CD4-positive, alpha-beta T cell (primary cell): ENCODE measurements at regions not wholly inside any gene's neighbourhood (a gene's known extent, or its start where the extent isn't known, plus 50 kb on each side); places are given as distances from the start of the nearest gene placed in this dataset.

ENCODE experiments used
- ATAC-seq: fragments of 200-7000 bp; cut with Tn5 transposase; one replicate; pipeline ENCODE4 v1.10.0; 2022; ENCODE audit warnings: mild to moderate bottlenecking; ENCODE audit not compliant: poor library complexity
- CTCF ChIA-PET: fragments of 350-600 bp; sonication (Branson Sonifier 250); formaldehyde crosslinking; loops from one replicate; lab custom pipeline; 2021; ENCODE audit warnings: antibody characterized with exemption, inconsistent platforms; lab: Charles Lee
- POLR2A ChIA-PET: fragments of 350-600 bp; sonication (Branson Sonifier 250); formaldehyde crosslinking; loops from one replicate; lab custom pipeline; 2021; ENCODE audit warnings: antibody characterized with exemption, inconsistent platforms; lab: Charles Lee
- DNase-seq, 14 experiments: peaks; one replicate each; pipeline ENCODE4 v3.0.0-alpha.2; 2013 to 2020; ENCODE audit warnings: mixed read lengths in 2 of 14
- H3K27ac ChIP-seq, 2 donors: one replicate each; pipeline versions ENCODE4 v1.5.1 to v1.7.0; 2013; ENCODE audit warnings: low read length in 2 of 2, low read depth in 1 of 2, mild to moderate bottlenecking in 1 of 2
- H3K27me3 ChIP-seq, 2 experiments: 1 replicate in 1 of 2; 2 replicates in 1 of 2; pipeline versions ENCODE4 v1.6.1 to v1.7.0; 2013; ENCODE audit warnings: low read length in 2 of 2, control low read depth in 1 of 2, mild to moderate bottlenecking in 1 of 2, moderate library complexity in 1 of 2; ENCODE audit not compliant: insufficient read depth in 2 of 2, control insufficient read depth in 1 of 2
- H3K36me3 ChIP-seq: one replicate; pipeline ENCODE4 v1.6.1; 2013; ENCODE audit warnings: low read length, control low read depth; ENCODE audit not compliant: insufficient read depth
- H3K4me1 ChIP-seq: one replicate; pipeline ENCODE4 v1.6.1; 2013; ENCODE audit warnings: low read length, control low read depth; ENCODE audit not compliant: insufficient read depth
- H3K4me3 ChIP-seq: one replicate; pipeline ENCODE4 v1.5.1; 2013; ENCODE audit warnings: mild to moderate bottlenecking, low read length, moderate library complexity
- H3K9me3 ChIP-seq, 2 experiments: 1 replicate in 1 of 2; 2 replicates in 1 of 2; pipeline versions ENCODE4 v1.6.1 to v1.7.0; 2013; ENCODE audit warnings: low read length in 2 of 2, mild to moderate bottlenecking in 2 of 2, control low read depth in 1 of 2, moderate library complexity in 1 of 2; ENCODE audit not compliant: control insufficient read depth in 1 of 2, insufficient read depth in 1 of 2
- H3K27ac Mint-ChIP-seq: one replicate; pipeline ENCODE4 v1.8.0; 2020; ENCODE audit warnings: mixed read lengths
- H3K27me3 Mint-ChIP-seq: one replicate; pipeline ENCODE4 v1.8.0; 2021; ENCODE audit warnings: mixed read lengths
- H3K36me3 Mint-ChIP-seq: one replicate; pipeline ENCODE4 v1.8.0; 2021; ENCODE audit warnings: low read depth, mixed read lengths
- H3K4me1 Mint-ChIP-seq: one replicate; pipeline ENCODE4 v1.8.0; 2021; ENCODE audit warnings: low read depth, mixed read lengths
- H3K4me3 Mint-ChIP-seq: one replicate; pipeline ENCODE4 v1.8.0; 2020; ENCODE audit warnings: mild to moderate bottlenecking, mixed read lengths
- H3K9me3 Mint-ChIP-seq: one replicate; pipeline ENCODE4 v1.8.0; 2020; ENCODE audit warnings: mixed read lengths
- CTCF ChIP-seq: fragments of 200-600 bp; IDR thresholded peaks from one replicate; pipeline ENCODE4 v1.8.0; 2022; ENCODE audit warnings: antibody characterized with exemption, mild to moderate bottlenecking
- intact Hi-C, 2 experiments: fragments of 100-400 bp; cut with DNase I in 1 of 2; cut with micrococcal nuclease in 1 of 2; formaldehyde crosslinking; loops; one replicate each; pipeline versions ENCODE4 v1.15.1 to v1.9.0; 2023 to 2025; cut with DNase I, micrococcal nuclease

- Mint-ChIP-seq H3K27me3 (no peaks in the 10 kb centered on the region), H3K36me3 (no peaks in the 10 kb centered on the region), H3K9me3 (no peaks in the 10 kb centered on the region), H3K4me1 (peaks cover 46% of the 10 kb centered on the region), H3K27ac (no peak overlapping the region), H3K4me3 (no peak overlapping the region)
- POLR2A ChIA-PET: interaction anchor here (1.2 kb wide), 1 partner anchor 29 kb away, joined by 4 read pairs; no protein-coding TSS in a partner anchor
- H3K36me3 ChIP-seq: no peaks in the 10 kb centered on the region
- H3K9me3 ChIP-seq: no peaks in the 10 kb centered on the region
- ATAC-seq: no peak
- H3K4me1 ChIP-seq: peaks cover 16% of the 10 kb centered on the region
- no peak overlapping the region for H3K4me3 ChIP-seq
- H3K27me3 ChIP-seq: no peaks in the 10 kb centered on the region
- no peak overlapping the region for H3K27ac ChIP-seq
- CTCF ChIA-PET: no interaction called here
- no peak for TF ChIP-seq CTCF
- DNase-seq: no peak
- intact Hi-C loops: loop anchor here in 1 of 2 experiments (5.0 kb wide), 1 partner anchor 44 kb away; no protein-coding TSS in a partner anchor
These were observed 215.2 kb downstream of the AUH start for GRCh38 chr9:91146391-91147019.

GRCh38 chr9:91147079-91147708 is 214.5 kb downstream of the AUH start:
- no peak for TF ChIP-seq CTCF
- H3K36me3 Mint-ChIP-seq: no peaks in the 10 kb centered on the region
- H3K4me3 Mint-ChIP-seq: no peak overlapping the region
- no peaks in the 10 kb centered on the region for H3K9me3 ChIP-seq
- peaks cover 52% of the 10 kb centered on the region for H3K4me1 Mint-ChIP-seq
- H3K36me3 ChIP-seq: no peaks in the 10 kb centered on the region
- H3K27ac ChIP-seq: no peak overlapping the region
- no peak overlapping the region for H3K27ac Mint-ChIP-seq
- intact Hi-C loops: loop anchor here in 1 of 2 experiments (5.0 kb wide), 1 partner anchor 45 kb away; no protein-coding TSS in a partner anchor
- H3K4me1 ChIP-seq: peaks cover 23% of the 10 kb centered on the region
- H3K27me3 ChIP-seq: no peaks in the 10 kb centered on the region
- H3K4me3 ChIP-seq: no peak overlapping the region
- ATAC-seq: no peak
- POLR2A ChIA-PET: interaction anchor here (1.2 kb wide), 1 partner anchor 28 kb away, joined by 4 read pairs; no protein-coding TSS in a partner anchor
- DNase-seq: no peak
- CTCF ChIA-PET: no interaction called here
- no peaks in the 10 kb centered on the region for H3K27me3 Mint-ChIP-seq
- no peaks in the 10 kb centered on the region for H3K9me3 Mint-ChIP-seq

- POLR2A ChIA-PET: no interaction called here
These were observed 213.4 kb downstream of the AUH start for GRCh38 chr9:91148306-91148705.

More at GRCh38 chr9:91148306-91148705, 213.4 kb downstream of the AUH start:
- Mint-ChIP-seq H3K27ac (no peak overlapping the region), H3K27me3 (no peaks in the 10 kb centered on the region), H3K9me3 (no peaks in the 10 kb centered on the region), H3K4me1 (peaks cover 61% of the 10 kb centered on the region), H3K36me3 (no peaks in the 10 kb centered on the region), H3K4me3 (no peak overlapping the region)
- ATAC-seq (no peak), DNase-seq (no peak)
- no peaks in the 10 kb centered on the region for H3K9me3 ChIP-seq
- H3K36me3 ChIP-seq: no peaks in the 10 kb centered on the region
- H3K4me1 ChIP-seq: peaks cover 24% of the 10 kb centered on the region
- no peak overlapping the region for H3K27ac ChIP-seq
- no peaks in the 10 kb centered on the region for H3K27me3 ChIP-seq
- no peak for TF ChIP-seq CTCF
- CTCF ChIA-PET: no interaction called here
- intact Hi-C loops: loop anchor here in 1 of 2 experiments (5.0 kb wide), 1 partner anchor 46 kb away; no protein-coding TSS in a partner anchor
- no peak overlapping the region for H3K4me3 ChIP-seq
